Muscle of leg (tissue), 3 donors: ENCODE measurements at regions not wholly inside any gene's neighbourhood (a gene's known extent, or its start where the extent isn't known, plus 50 kb on each side); places are given as distances from the start of the nearest gene placed in this dataset.

Experiments used
- DNase-seq: peaks from one replicate; pipeline ENCODE4 v3.0.0; 2013
- H3K27ac ChIP-seq: one replicate; pipeline ENCODE4 v1.5.1; 2013; ENCODE audit warnings: mild to moderate bottlenecking, low read length, control low read depth
- H3K27me3 ChIP-seq: one replicate; pipeline ENCODE4 v1.6.1; 2013; ENCODE audit warnings: low read length; ENCODE audit not compliant: control insufficient read depth, insufficient read depth
- H3K36me3 ChIP-seq: one replicate; pipeline ENCODE4 v1.6.1; 2013; ENCODE audit warnings: low read length; ENCODE audit not compliant: control insufficient read depth, insufficient read depth
- H3K4me1 ChIP-seq: one replicate; pipeline ENCODE4 v1.6.1; 2013; ENCODE audit warnings: low read length; ENCODE audit not compliant: control insufficient read depth, insufficient read depth
- H3K4me3 ChIP-seq: one replicate; pipeline ENCODE4 v1.5.1; 2013; ENCODE audit warnings: low read length, control low read depth
- H3K9me3 ChIP-seq: replicated peaks from 2 replicates; pipeline ENCODE4 v1.6.1; 2013; ENCODE audit warnings: low read depth, low read length; ENCODE audit not compliant: control insufficient read depth
- WGBS: methylation state at CpG from one replicate; pipeline ENCODE4 v1.1.5; 2013; ENCODE audit warnings: missing lambda C conversion rate; ENCODE audit not compliant: insufficient coverage; 5-methylcytosine and 5-hydroxymethylcytosine counted together

DNA sequence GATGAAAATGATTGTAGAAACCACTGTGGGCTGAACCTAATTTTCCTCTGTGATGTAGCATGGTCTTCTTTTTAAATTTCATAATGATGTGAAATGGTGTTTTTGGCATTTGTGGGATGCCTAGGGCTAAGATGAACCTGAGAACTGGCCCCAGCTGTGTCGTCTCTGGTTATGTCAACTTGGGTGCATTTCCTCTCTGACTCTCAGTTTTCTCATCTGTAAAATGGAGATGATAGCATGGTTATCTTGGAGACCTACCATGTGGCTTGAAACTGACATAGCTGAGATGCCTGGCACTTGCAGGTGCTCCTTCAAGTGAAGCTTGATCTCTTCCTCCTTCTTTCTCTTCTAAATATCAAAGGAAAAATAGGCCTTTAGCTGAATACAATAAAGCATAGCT, 77.8 kb downstream of the BOD1 start:
- no peaks in the 10 kb centered on the region for H3K36me3 ChIP-seq
- H3K4me3 ChIP-seq = no peak overlapping the region
- no peak for DNase-seq
- 71% methylated on average over 1 of the region's 1 CpG for WGBS
- H3K4me1 ChIP-seq = peaks cover 9% of the 10 kb centered on the region
- H3K27me3 ChIP-seq = no peaks in the 10 kb centered on the region
- no peak overlapping the region for H3K27ac ChIP-seq
- no peaks in the 10 kb centered on the region for H3K9me3 ChIP-seq

- DNase-seq = peak; percentile 36
- no peak overlapping the region for H3K4me3 ChIP-seq
- no peak overlapping the region for H3K27ac ChIP-seq
- 83% methylated on average over 3 of the region's 6 CpGs for WGBS
- H3K9me3 ChIP-seq = no peaks in the 10 kb centered on the region
- no peaks in the 10 kb centered on the region for H3K27me3 ChIP-seq
- no peaks in the 10 kb centered on the region for H3K36me3 ChIP-seq
- peaks cover 7% of the 10 kb centered on the region for H3K4me1 ChIP-seq
Observed at GRCh38 chr5:173538018-173538417, 78.4 kb downstream of the BOD1 start.

DNA sequence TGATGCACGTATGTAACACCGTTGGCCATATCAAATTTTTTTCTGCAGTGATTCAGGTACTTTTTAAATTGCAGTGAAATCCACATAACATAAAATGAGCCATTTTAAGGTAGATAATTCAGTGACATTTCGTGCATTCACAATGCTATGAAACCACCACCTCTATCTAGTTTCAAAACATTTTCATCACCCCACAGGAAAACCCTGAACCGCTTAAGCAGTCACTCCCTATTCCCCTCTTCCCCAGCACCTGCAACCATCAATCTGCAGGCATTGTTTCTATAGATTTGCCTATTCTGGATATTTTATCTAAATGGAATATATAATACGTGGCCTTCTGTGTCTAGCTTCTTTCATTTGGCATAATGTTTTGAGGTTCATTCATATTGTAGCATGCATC, 79.2 kb downstream of the BOD1 start:
- no peak for DNase-seq
- no peak overlapping the region for H3K27ac ChIP-seq
- no peaks in the 10 kb centered on the region for H3K36me3 ChIP-seq
- H3K4me1 ChIP-seq = peaks cover 3% of the 10 kb centered on the region
- H3K9me3 ChIP-seq = no peaks in the 10 kb centered on the region
- no CpG with 5 or more reads among the region's 5 CpGs for WGBS
- no peaks in the 10 kb centered on the region for H3K27me3 ChIP-seq
- no peak overlapping the region for H3K4me3 ChIP-seq

DNA sequence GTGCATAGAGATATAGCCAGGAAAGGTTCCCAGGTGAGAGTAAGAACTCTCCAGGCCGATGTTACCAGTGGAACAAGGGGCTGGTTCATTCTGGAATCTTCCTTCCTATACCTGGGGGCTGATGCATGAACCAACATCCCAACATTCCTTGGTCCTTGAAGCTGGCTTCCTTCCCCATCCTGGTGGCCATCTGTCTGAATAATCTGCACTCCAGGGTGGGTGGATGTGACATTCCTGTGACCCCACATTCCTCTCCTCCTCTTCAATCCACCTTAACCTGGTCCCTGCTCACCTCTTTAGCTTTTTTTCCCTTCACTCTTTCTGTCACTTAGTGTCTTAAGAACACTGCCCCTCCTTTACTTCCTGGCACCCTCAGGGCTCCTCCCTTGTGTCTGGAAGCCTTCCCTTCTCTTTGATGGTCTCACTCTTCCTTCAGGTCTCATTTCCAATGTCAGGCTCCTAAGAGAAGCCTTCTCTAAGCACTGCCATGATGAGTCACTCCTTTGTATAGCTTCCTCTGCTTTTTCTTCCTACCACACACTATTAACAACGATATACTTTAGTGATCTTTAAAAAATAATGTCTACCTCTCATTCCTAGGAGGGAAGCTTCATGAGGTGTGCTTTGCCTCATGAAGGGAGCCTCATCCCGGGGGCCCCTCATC, 80.3 kb downstream of the BOD1 start:
- H3K27ac ChIP-seq = no peak overlapping the region
- H3K9me3 ChIP-seq = no peaks in the 10 kb centered on the region
- H3K4me3 ChIP-seq = no peak overlapping the region
- H3K36me3 ChIP-seq = no peaks in the 10 kb centered on the region
- WGBS = no CpG with 5 or more reads among the region's 3 CpGs
- H3K27me3 ChIP-seq = no peaks in the 10 kb centered on the region
- no peak for DNase-seq
- peaks cover 5% of the 10 kb centered on the region for H3K4me1 ChIP-seq

DNA sequence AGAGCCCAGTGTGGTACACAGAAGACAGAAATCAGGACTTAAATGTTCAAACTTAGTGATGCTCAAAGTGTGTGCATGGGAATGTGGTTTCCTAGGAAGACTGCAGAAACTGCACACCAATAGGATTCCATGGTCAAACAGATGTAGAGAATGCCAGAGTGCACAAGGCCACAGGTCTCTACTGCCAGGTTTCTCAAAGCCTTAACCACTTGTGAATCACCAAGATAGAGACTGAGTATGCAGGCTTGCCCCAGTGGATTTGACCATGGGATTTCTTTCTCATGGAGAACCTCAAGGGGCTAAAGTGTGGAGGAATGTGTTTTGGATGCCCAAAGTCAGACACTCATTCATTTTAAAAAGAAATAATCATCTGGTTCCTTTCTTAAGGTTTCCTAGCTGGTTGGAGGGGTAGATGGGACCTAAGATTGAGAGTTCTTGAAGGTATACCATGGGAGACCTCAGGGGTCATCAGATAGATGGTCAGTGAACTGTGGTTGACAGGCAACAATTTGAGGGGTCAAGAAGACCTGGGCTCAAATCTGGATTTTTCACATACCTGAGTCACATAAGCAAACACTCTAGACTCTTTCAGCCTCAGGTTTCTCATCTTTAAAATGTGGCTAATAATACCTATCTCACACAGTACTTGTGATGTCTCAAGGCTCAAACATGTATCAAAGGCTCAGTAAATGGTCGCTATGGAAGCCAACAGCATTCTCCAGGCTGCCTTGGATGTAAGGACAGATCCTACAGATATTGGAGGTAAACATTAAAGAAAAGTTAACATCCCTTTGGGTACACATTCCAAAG, 81.1 kb downstream of the BOD1 start:
- H3K4me3 ChIP-seq = no peak overlapping the region
- no peak overlapping the region for H3K27ac ChIP-seq

DNA sequence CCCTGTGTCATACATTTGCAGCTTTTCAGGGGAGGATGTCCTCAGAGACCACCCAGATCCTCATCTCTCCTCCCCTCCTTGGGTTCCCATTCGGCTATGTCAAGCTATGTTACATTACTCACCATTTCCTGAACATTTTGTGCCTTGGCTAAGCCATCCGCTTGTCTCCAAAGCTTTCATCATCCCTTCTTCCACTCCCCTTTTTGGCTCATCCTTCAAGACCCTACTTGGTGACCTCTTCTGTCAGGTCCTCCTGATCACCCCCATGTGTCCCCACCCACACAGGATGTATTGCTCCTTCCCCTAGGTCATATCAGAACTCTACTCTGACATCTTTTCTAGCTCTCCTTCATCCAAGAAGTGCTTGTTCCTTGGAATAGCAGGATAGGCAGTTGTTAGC, 81.8 kb downstream of the BOD1 start:
- Histone ChIP-seq H3K27ac (no peak overlapping the region), H3K27me3 (no peaks in the 10 kb centered on the region), H3K36me3 (no peaks in the 10 kb centered on the region), H3K9me3 (no peaks in the 10 kb centered on the region), H3K4me1 (peaks cover 5% of the 10 kb centered on the region), H3K4me3 (no peak overlapping the region)
- no peak for DNase-seq
- 61% methylated on average over 2 of the region's 2 CpGs for WGBS

More for the DNA sequence above, 81.1 kb downstream of the BOD1 start:
- WGBS = no CpG with 5 or more reads among the region's 1 CpG
- H3K36me3 ChIP-seq = no peaks in the 10 kb centered on the region
- no peak for DNase-seq
- H3K4me1 ChIP-seq = peaks cover 5% of the 10 kb centered on the region
- no peaks in the 10 kb centered on the region for H3K27me3 ChIP-seq
- H3K9me3 ChIP-seq = no peaks in the 10 kb centered on the region

DNA sequence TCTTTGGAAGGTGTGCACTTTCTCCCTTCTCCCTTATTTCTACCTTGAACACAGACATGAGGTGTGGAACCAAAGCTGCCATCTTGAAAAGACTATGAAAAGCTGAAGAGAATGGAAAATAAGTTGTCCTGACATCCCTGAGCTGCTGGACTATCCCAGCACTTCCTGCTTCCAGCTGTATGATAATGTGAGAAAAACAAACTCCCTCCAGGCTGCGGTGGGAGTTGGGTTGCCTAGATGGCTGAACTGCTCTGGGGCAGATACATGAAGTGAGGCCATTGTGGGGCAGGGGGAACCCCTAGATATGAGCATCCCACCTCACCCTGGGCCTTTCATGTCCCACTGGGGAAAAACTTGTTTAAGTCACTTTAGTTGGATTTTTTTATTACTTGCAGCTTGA, 82.4 kb downstream of the BOD1 start:
- Histone ChIP-seq H3K27ac (no peak overlapping the region), H3K4me1 (peaks cover 5% of the 10 kb centered on the region), H3K36me3 (no peaks in the 10 kb centered on the region), H3K27me3 (no peaks in the 10 kb centered on the region), H3K9me3 (no peaks in the 10 kb centered on the region), H3K4me3 (no peak overlapping the region)
- WGBS = 33% methylated on average over 1 of the region's 1 CpG
- DNase-seq = no peak

DNA sequence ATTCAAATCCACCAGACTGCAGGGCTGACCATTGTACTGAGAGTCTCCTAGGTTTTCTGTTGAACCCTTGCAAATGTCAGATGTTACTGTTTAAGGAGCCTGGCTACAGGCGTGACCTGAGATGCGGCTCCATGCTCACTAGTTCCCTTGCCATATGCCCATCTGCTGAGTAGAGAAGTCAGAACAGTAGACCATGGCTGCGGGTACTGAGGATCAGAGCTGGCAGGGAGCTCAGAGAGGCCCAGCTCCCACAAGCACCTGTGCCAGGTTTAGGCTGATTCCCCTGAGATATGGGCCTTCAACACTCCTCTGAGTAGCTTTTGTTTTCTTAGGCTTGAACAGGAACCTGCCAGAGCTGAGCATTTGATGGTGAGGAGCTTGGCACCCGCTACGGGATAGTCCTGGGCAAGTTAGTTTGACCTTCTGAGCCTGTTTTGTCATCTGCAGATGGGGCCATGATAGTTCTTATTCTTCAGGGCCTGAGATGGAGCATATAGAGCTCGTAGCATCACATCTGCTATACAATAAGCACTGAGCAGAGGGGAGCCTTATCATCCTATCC, 83.7 kb downstream of the BOD1 start:
- Histone ChIP-seq H3K4me3 (no peak overlapping the region), H3K27ac (no peak overlapping the region), H3K36me3 (no peaks in the 10 kb centered on the region), H3K4me1 (peaks cover 2% of the 10 kb centered on the region), H3K27me3 (peaks cover 2% of the 10 kb centered on the region), H3K9me3 (no peaks in the 10 kb centered on the region)
- DNase-seq = no peak
- WGBS = 73% methylated on average over 2 of the region's 6 CpGs

DNA sequence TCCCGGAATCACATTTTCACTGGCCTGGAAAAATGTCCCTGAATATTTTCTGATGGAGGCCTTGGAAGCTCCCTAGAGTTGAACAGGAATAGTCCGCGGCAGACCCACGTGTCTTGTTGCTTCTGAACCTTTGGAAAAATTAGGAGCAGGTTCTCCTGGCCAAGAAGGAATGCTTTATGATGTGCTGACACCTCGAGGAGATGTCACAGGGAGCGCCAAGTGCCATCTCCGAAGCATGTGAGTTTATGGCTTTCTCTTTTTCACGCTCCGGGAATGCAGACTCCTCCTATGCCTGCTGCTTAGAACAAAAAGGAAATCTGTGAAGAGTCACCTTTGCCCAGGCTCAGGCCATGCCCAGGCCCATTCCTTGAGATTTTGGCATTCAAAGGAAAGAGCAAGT, 84.6 kb downstream of the BOD1 start:
- Histone ChIP-seq H3K27me3 (peaks cover 2% of the 10 kb centered on the region), H3K9me3 (no peaks in the 10 kb centered on the region), H3K4me3 (no peak overlapping the region), H3K27ac (no peak overlapping the region), H3K4me1 (peaks cover 2% of the 10 kb centered on the region), H3K36me3 (no peaks in the 10 kb centered on the region)
- no peak for DNase-seq
- 57% methylated on average over 9 of the region's 9 CpGs for WGBS

GRCh38 chr5:173530547-173530946, 85.9 kb downstream of the BOD1 start:
- H3K4me3 ChIP-seq = no peak overlapping the region
- 100% methylated on average over 2 of the region's 4 CpGs for WGBS
- H3K27me3 ChIP-seq = peaks cover 2% of the 10 kb centered on the region
- H3K4me1 ChIP-seq = peaks cover 2% of the 10 kb centered on the region
- DNase-seq = no peak
- no peaks in the 10 kb centered on the region for H3K36me3 ChIP-seq
- no peaks in the 10 kb centered on the region for H3K9me3 ChIP-seq
- H3K27ac ChIP-seq = no peak overlapping the region
